ENCODE measurements at regions not wholly inside any gene's neighbourhood (a gene's known extent, or its start where the extent isn't known, plus 50 kb on each side); places are given as distances from the start of the nearest gene placed in this dataset.
A peak's percentile ranks its signal among the peaks of the same experiment; 100 is the strongest.

GRCh38 chr12:94731733-94732360 is 81.5 kb upstream of the TMCC3 start:
- intact Hi-C loops (cut with micrococcal nuclease; ENCODE audit: unreplicated experiment), result no loop called here
- Histone ChIP-seq H3K27me3 (replicated peaks; ENCODE audit: insufficient read depth, low read depth, low read length, poor library complexity) (no peaks in the 10 kb centered on the region), H3K4me1 (ENCODE audit: insufficient read depth, low read length, poor library complexity, severe bottlenecking) (peaks cover 9% of the 10 kb centered on the region), H3K36me3 (ENCODE audit: insufficient read depth, low read length, poor library complexity, severe bottlenecking) (no peaks in the 10 kb centered on the region), H3K9me3 (ENCODE audit: low read depth, low read length, poor library complexity, severe bottlenecking) (no peaks in the 10 kb centered on the region), H3K4me3 (ENCODE audit: low read depth, low read length, poor library complexity, severe bottlenecking) (no peak overlapping the region), H3K27ac (ENCODE audit: low read depth, low read length, poor library complexity, severe bottlenecking) (no peak overlapping the region)
- TF ChIP-seq EZH2 (IDR thresholded peaks at IDR 0.05; ENCODE audit: borderline replicate concordance, low read depth, low read length, poor library complexity, severe bottlenecking) (no peak), CTCF (conservative IDR thresholded peaks at IDR 0.05; ENCODE audit: low read depth, low read length) (no peak)
- no TSS peak for BruUV-seq (replicated peaks)
- ChIA-PET CTCF (no interaction called here), POLR2A (ENCODE audit: low non-redundant PET) (no interaction called here)
- no peak for DNase-seq (ENCODE audit: low spot score)

GRCh38 chr12:94730847-94731246 is 80.5 kb upstream of the TMCC3 start:
- peak; percentile 78 for DNase-seq (ENCODE audit: low spot score)
- Histone ChIP-seq H3K27me3 (replicated peaks; ENCODE audit: insufficient read depth, low read depth, low read length, poor library complexity) (no peaks in the 10 kb centered on the region), H3K27ac (ENCODE audit: low read depth, low read length, poor library complexity, severe bottlenecking) (no peak overlapping the region), H3K4me1 (ENCODE audit: insufficient read depth, low read length, poor library complexity, severe bottlenecking) (peaks cover 9% of the 10 kb centered on the region), H3K4me3 (ENCODE audit: low read depth, low read length, poor library complexity, severe bottlenecking) (no peak overlapping the region), H3K36me3 (ENCODE audit: insufficient read depth, low read length, poor library complexity, severe bottlenecking) (no peaks in the 10 kb centered on the region), H3K9me3 (ENCODE audit: low read depth, low read length, poor library complexity, severe bottlenecking) (no peaks in the 10 kb centered on the region)
- ChIA-PET POLR2A (ENCODE audit: low non-redundant PET) (no interaction called here), CTCF (no interaction called here)
- no TSS peak for BruUV-seq (replicated peaks)
- intact Hi-C loops (cut with micrococcal nuclease; ENCODE audit: unreplicated experiment), result no loop called here
- no peak for TF ChIP-seq CTCF (conservative IDR thresholded peaks at IDR 0.05; ENCODE audit: low read depth, low read length)

GRCh38 chr12:94726236-94726835 is 76.0 kb upstream of the TMCC3 start:
- H3K4me1 ChIP-seq (ENCODE audit: insufficient read depth, low read length, poor library complexity, severe bottlenecking), result peaks cover 9% of the 10 kb centered on the region
- H3K4me3 ChIP-seq (ENCODE audit: low read depth, low read length, poor library complexity, severe bottlenecking), result no peak overlapping the region
- BruUV-seq (replicated peaks), result no TSS peak
- no peak for DNase-seq (ENCODE audit: low spot score)
- no peak overlapping the region for H3K27ac ChIP-seq (ENCODE audit: low read depth, low read length, poor library complexity, severe bottlenecking)
- POLR2A ChIA-PET (ENCODE audit: low non-redundant PET), result no interaction called here
- TF ChIP-seq CTCF (conservative IDR thresholded peaks at IDR 0.05; ENCODE audit: low read depth, low read length), result no peak
- intact Hi-C loops (cut with micrococcal nuclease; ENCODE audit: unreplicated experiment), result no loop called here
- H3K9me3 ChIP-seq (ENCODE audit: low read depth, low read length, poor library complexity, severe bottlenecking), result no peaks in the 10 kb centered on the region
- no peaks in the 10 kb centered on the region for H3K27me3 ChIP-seq (replicated peaks; ENCODE audit: insufficient read depth, low read depth, low read length, poor library complexity)
- CTCF ChIA-PET, result no interaction called here
- H3K36me3 ChIP-seq (ENCODE audit: insufficient read depth, low read length, poor library complexity, severe bottlenecking), result no peaks in the 10 kb centered on the region

All from A673 (cell line).